B cell (primary cell): ENCODE measurements at regions not wholly inside any gene's neighbourhood (a gene's known extent, or its start where the extent isn't known, plus 50 kb on each side); places are given as distances from the start of the nearest gene placed in this dataset.

Experiments
- ATAC-seq: fragments of 200-7000 bp; cut with Tn5 transposase; one replicate; pipeline ENCODE4 v1.10.0; 2021; ENCODE audit warnings: low read depth, mild to moderate bottlenecking, moderate number of reproducible peaks, moderate library complexity
- CTCF ChIA-PET: fragments of 350-600 bp; sonication (Branson Sonifier 250); formaldehyde crosslinking; loops from one replicate; lab custom pipeline; 2021; ENCODE audit warnings: antibody characterized with exemption, inconsistent platforms; lab: Charles Lee
- POLR2A ChIA-PET: fragments of 350-600 bp; sonication (Branson Sonifier 250); formaldehyde crosslinking; loops from one replicate; lab custom pipeline; 2021; ENCODE audit warnings: antibody characterized with exemption; lab: Charles Lee
- DNase-seq: peaks from one replicate; pipeline ENCODE4 v3.0.0; 2013
- H2AFZ ChIP-seq: 2 replicates; pipeline ENCODE4 v1.6.1; 2012; ENCODE audit warnings: mild to moderate bottlenecking, low read depth, low read length; ENCODE audit not compliant: insufficient read depth, poor library complexity, severe bottlenecking
- H3K27ac ChIP-seq, 2 donors: 1 replicate in 1 of 2; 2 replicates in 1 of 2; pipeline ENCODE4 v1.5.1; 2012 to 2013; ENCODE audit warnings: low read length in 2 of 2, mild to moderate bottlenecking in 2 of 2, moderate library complexity in 1 of 2
- H3K27me3 ChIP-seq, 4 experiments: fragments of 200-600 bp in 1 of 4; sonication (generic) in 1 of 4; replicated peaks in 1 of 4; 1 replicate in 2 of 4; 2 replicates in 2 of 4; pipeline versions ENCODE4 v1.6.1 to v1.7.0; 2013 to 2016; ENCODE audit warnings: low read length in 3 of 4, mild to moderate bottlenecking in 2 of 4, mixed read lengths in 1 of 4, moderate library complexity in 1 of 4; ENCODE audit not compliant: insufficient read depth in 4 of 4, control insufficient read depth in 3 of 4; ENCODE audit errors: control extremely low read depth in 1 of 4
- H3K36me3 ChIP-seq, 2 experiments: replicated peaks in 1 of 2; 1 replicate in 1 of 2; 2 replicates in 1 of 2; pipeline versions ENCODE4 v1.6.1 to v1.7.1; 2013; ENCODE audit warnings: low read length in 1 of 2; ENCODE audit not compliant: insufficient read depth in 2 of 2, control insufficient read depth in 1 of 2; ENCODE audit errors: control extremely low read depth in 1 of 2, extremely low read depth in 1 of 2
- H3K4me1 ChIP-seq, 2 donors: fragments of 200-600 bp in 1 of 2; sonication (generic) in 1 of 2; 1 replicate in 1 of 2; 2 replicates in 1 of 2; pipeline versions ENCODE4 v1.5.1 to v1.6.1; 2013 to 2017; ENCODE audit warnings: low read length in 2 of 2; ENCODE audit not compliant: control insufficient read depth in 2 of 2, insufficient read depth in 2 of 2
- H3K4me2 ChIP-seq: replicated peaks from 2 replicates; pipeline ENCODE3; 2012; ENCODE audit warnings: mild to moderate bottlenecking, low read depth, low read length; ENCODE audit not compliant: poor library complexity, severe bottlenecking
- H3K4me3 ChIP-seq, 5 experiments: fragments of 200-600 bp in 1 of 5; sonication (generic) in 1 of 5; 1 replicate in 3 of 5; 2 replicates in 2 of 5; pipeline versions ENCODE4 v1.5.1 to v1.7.0; 2011 to 2016; ENCODE audit warnings: low read length in 4 of 5, mild to moderate bottlenecking in 4 of 5, low read depth in 2 of 5, control low read depth in 1 of 5, moderate library complexity in 1 of 5; ENCODE audit not compliant: insufficient read depth in 1 of 5; ENCODE audit errors: control extremely low read depth in 1 of 5, extremely low read depth in 1 of 5
- H3K79me2 ChIP-seq: fragments of 200-600 bp; sonication (generic); one replicate; pipeline ENCODE4 v1.6.0; 2016; ENCODE audit warnings: low read length; ENCODE audit not compliant: control insufficient read depth, insufficient read depth
- H3K9ac ChIP-seq: fragments of 200-600 bp; sonication (generic); 2 replicates; pipeline ENCODE4 v1.6.1; 2017; ENCODE audit warnings: mild to moderate bottlenecking, low read length, moderate library complexity
- H3K9me3 ChIP-seq, 3 donors: one replicate each; pipeline versions ENCODE4 v1.6.1 to v1.7.1; 2013; ENCODE audit warnings: low read length in 2 of 3; ENCODE audit not compliant: control insufficient read depth in 2 of 3, insufficient read depth in 1 of 3; ENCODE audit errors: control extremely low read depth in 1 of 3
- H4K20me1 ChIP-seq: 2 replicates; pipeline ENCODE4 v1.6.0; 2012; ENCODE audit warnings: mild to moderate bottlenecking, low read length; ENCODE audit not compliant: insufficient read depth, control insufficient read depth, poor library complexity, severe bottlenecking
- H3K27ac Mint-ChIP-seq: one replicate; pipeline ENCODE4 v1.8.0; 2021; ENCODE audit warnings: mixed read lengths
- H3K27me3 Mint-ChIP-seq: one replicate; pipeline ENCODE4 v1.8.0; 2021; ENCODE audit warnings: mixed read lengths
- H3K4me1 Mint-ChIP-seq: one replicate; pipeline ENCODE4 v1.8.0; 2021; ENCODE audit warnings: mixed read lengths
- H3K4me3 Mint-ChIP-seq: one replicate; pipeline ENCODE4 v1.8.0; 2021; ENCODE audit warnings: mixed read lengths
- H3K9me3 Mint-ChIP-seq: one replicate; pipeline ENCODE4 v1.8.0; 2022; ENCODE audit warnings: mixed read lengths; ENCODE audit not compliant: insufficient read depth
- EZH2 ChIP-seq: IDR thresholded peaks from 2 replicates; pipeline ENCODE4 v1.6.1; 2012; ENCODE audit warnings: borderline replicate concordance, low read depth, mild to moderate bottlenecking, moderate library complexity, low read length; ENCODE audit not compliant: insufficient read depth, poor library complexity, severe bottlenecking
- WGBS: methylation state at CpG from one replicate; pipeline ENCODE4 v1.1.5; 2013; ENCODE audit warnings: missing lambda C conversion rate; ENCODE audit not compliant: insufficient coverage; 5-methylcytosine and 5-hydroxymethylcytosine counted together
- intact Hi-C: fragments of 100-400 bp; cut with micrococcal nuclease; formaldehyde crosslinking; loops from one replicate; pipeline ENCODE4 v1.10.0; 2022
- TF ChIP-seq, protein P1 (sequence below): fragments of 200-600 bp; IDR thresholded peaks from one replicate; pipeline ENCODE4 v1.8.0; 2022; ENCODE audit warnings: antibody characterized with exemption, mild to moderate bottlenecking

DNA sequence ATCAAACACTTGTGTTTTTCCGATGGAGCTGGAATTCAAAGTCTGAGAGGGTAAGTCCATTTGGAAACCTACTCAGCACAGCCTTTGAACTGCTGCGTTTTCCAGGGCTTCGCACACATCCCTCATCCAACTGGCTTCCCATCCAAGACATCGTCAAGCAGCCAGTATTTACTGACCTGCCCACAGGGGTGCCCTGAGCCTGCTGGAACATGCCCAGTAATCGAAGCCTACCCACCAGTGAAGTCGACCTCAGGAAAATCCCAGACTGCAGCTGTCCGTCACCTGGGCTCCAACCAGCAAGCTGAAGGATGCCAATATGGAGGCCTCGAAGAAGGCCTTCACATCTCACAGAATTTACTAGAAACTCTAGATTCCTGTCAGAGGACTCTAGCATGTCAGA lies 261.6 kb downstream of the PLPP3 start:
- intact Hi-C loops, result no loop called here
- Histone ChIP-seq H3K27ac (no peak overlapping the region), H3K4me2 (no peak overlapping the region), H3K79me2 (no peaks in the 10 kb centered on the region), H3K9me3 (peaks cover 0 to 3% (median 0%) of the 10 kb centered on the region in 3 donors), H2AFZ (no peak overlapping the region), H3K27me3 (no peaks in the 10 kb centered on the region), H3K4me1 (no peaks in the 10 kb centered on the region), H3K9ac (no peak overlapping the region), H3K36me3 (no peaks in the 10 kb centered on the region), H3K4me3 (no peak overlapping the region), H4K20me1 (no peaks in the 10 kb centered on the region)
- Mint-ChIP-seq H3K27me3 (peaks cover 7% of the 10 kb centered on the region), H3K9me3 (no peaks in the 10 kb centered on the region), H3K27ac (no peak overlapping the region), H3K4me1 (no peaks in the 10 kb centered on the region), H3K4me3 (no peak overlapping the region)
- DNase-seq, result no peak
- POLR2A ChIA-PET, result no interaction called here
- no peak for ATAC-seq
- TF ChIP-seq EZH2, result no peak
- TF ChIP-seq, protein P1, sequence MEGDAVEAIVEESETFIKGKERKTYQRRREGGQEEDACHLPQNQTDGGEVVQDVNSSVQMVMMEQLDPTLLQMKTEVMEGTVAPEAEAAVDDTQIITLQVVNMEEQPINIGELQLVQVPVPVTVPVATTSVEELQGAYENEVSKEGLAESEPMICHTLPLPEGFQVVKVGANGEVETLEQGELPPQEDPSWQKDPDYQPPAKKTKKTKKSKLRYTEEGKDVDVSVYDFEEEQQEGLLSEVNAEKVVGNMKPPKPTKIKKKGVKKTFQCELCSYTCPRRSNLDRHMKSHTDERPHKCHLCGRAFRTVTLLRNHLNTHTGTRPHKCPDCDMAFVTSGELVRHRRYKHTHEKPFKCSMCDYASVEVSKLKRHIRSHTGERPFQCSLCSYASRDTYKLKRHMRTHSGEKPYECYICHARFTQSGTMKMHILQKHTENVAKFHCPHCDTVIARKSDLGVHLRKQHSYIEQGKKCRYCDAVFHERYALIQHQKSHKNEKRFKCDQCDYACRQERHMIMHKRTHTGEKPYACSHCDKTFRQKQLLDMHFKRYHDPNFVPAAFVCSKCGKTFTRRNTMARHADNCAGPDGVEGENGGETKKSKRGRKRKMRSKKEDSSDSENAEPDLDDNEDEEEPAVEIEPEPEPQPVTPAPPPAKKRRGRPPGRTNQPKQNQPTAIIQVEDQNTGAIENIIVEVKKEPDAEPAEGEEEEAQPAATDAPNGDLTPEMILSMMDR, result no peak
- CTCF ChIA-PET, result no interaction called here
- 94% methylated on average over 6 of the region's 8 CpGs for WGBS

DNA sequence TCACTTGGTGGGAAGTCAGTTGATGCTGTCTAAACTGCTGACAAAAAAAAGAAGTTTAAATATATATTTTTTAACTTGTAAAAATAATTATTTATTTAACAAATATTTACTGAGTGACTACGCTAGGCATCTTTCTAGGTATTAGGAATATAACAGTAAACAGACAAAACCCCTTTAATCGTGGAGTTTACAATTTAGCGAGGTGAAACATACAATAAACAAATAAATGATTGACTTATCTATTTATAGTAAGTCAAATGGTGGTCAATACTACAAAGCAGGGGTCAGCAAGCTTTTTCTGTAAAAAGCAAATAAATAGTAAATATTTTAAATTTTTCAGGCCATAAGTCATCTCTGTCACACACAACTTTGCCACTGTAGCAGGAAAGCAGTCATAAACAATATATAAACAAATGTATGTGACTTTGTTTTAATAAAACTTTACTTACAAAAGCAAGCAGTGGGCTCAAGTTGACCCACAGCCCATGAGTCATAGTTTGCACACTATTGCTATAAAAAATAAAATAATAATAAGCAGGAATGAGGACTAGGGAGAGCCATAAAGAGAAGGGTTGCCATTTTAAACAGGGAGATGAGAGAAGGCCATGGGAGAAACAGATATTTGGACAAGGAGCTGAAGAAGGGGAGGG lies 263.9 kb downstream of the PLPP3 start:
- H3K27me3 ChIP-seq, result no peaks in the 10 kb centered on the region
- H3K4me3 ChIP-seq, result no peak overlapping the region
- H4K20me1 ChIP-seq, result no peaks in the 10 kb centered on the region
- H3K27ac ChIP-seq, result no peak overlapping the region
- intact Hi-C loops, result no loop called here
- no CpG with 5 or more reads among the region's 3 CpGs for WGBS
- POLR2A ChIA-PET, result no interaction called here
- CTCF ChIA-PET, result no interaction called here
- no peak for ATAC-seq
- H3K4me1 ChIP-seq, result no peaks in the 10 kb centered on the region
- Mint-ChIP-seq H3K27me3 (peaks cover 15% of the 10 kb centered on the region), H3K9me3 (no peaks in the 10 kb centered on the region), H3K27ac (no peak overlapping the region), H3K4me1 (no peaks in the 10 kb centered on the region), H3K4me3 (no peak overlapping the region)
- no peak for DNase-seq
- no peak overlapping the region for H3K4me2 ChIP-seq
- H3K9ac ChIP-seq, result no peak overlapping the region
- H2AFZ ChIP-seq, result no peak overlapping the region
- H3K36me3 ChIP-seq, result no peaks in the 10 kb centered on the region
- TF ChIP-seq, protein P1, result no peak
- TF ChIP-seq EZH2, result no peak
- peaks cover 0 to 3% (median 0%) of the 10 kb centered on the region in 3 donors for H3K9me3 ChIP-seq
- no peaks in the 10 kb centered on the region for H3K79me2 ChIP-seq
